ENCODE measurements at regions not wholly inside any gene's neighbourhood (a gene's known extent, or its start where the extent isn't known, plus 50 kb on each side); places are given as distances from the start of the nearest gene placed in this dataset.

- no peak for DNase-seq
Observed at GRCh38 chr1:182293119-182293589, 98.4 kb downstream of the GLUL start.

DNA sequence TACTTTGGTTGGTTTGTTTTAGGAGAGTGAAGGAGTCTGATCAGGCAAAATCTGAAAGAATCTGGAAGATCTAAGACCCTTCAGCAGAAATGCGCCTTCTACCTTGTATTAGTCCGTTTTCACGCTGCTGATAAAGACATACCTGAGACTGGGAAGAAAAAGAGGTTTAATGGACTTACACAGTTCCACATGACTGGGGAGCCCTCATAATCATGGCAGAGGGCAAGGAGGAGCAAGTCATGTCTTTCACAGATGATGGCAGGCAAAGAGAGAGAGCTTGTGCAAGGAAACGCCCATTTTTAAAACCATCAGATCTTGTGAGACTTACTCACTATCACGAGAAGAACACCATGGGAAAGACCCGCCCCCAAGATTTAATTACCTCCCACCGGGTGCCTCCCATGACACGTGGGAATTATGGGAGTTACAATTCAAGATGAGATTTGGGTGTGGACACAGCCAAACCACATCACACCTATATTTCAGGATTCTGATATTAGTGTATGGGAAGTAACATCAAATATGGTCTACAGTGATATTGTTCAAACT, 99.3 kb downstream of the GLUL start:
- DNase-seq, result no peak

DNA sequence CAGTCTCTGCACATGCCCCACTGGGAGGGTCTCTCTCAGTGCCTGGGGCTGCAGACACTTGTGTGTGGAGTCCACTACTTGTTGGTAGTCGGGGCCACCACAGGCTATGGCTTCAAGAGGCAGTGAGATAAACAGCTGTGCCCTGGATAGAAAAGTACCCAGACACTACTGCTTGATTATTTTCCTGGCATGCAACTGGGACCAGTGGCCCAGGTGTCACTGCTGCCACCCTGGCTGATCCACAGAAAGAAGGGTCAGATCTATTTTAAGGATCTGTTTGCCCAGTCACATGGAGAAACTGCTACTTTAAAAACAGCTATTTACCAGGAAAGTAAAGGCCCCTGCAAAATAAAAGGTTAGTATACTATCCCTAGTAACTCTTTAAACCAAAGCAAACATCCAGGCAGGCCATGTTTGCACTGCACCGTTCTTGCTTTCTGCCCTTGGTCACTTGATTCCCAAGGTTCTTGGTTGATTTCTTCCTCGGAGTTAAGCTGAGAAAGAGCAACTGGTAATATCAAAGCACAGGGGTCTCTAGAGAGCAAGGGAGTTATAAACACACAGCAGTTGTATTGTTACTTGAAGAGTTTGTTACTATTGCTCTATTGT, 99.9 kb downstream of the GLUL start:
- no peak for DNase-seq

GRCh38 chr1:182288749-182289604, 102.6 kb downstream of the GLUL start:
- no peak for DNase-seq

DNA sequence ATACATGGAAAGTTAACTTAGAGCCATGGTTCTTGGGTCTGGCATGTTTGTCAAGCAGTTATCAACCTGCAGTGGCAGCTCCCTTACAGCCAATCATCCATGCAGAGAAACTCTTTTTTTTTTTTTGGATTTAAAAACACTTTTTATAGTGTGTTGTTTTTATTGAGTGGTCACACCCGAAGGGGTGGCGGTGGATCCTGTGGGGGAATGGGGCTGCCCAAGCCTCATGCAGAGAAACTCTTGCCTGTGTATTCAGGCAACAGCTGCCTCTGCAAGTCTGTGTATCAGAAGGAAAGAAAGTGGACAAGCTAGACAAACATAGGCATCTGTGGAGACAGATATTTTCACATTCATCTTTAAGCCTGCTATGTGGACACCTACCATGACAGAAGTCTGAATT, 104.8 kb downstream of the GLUL start:
- no peak for DNase-seq

GRCh38 chr1:182283746-182284544, 107.6 kb downstream of the GLUL start:
- DNase-seq, result no peak

DNA sequence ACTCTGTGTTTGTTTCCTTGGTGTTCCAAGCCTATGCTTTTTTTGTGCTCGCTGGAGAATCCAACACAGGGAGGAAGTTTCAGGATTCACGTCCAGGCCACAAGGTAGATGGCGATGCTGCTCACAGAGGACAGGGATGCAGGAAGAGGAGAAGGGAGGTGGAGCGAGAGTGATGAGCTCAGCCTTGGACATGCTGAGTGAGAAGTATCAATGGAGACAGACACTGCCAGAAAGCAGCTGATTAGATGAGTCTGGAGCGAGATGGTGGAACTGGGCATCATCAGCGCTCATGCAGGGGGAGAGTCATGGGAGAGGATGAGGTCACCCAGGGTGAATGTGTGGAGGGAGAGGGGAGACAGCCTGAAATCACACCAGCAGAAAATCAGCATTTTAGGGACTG, 110.0 kb downstream of the GLUL start:
- DNase-seq, result no peak

GRCh38 chr1:182280504-182280900, 111.1 kb downstream of the GLUL start:
- no peak for DNase-seq

GRCh38 chr1:182279724-182280503, 111.7 kb downstream of the GLUL start:
- DNase-seq, result no peak

GRCh38 chr1:182279302-182279701, 112.3 kb downstream of the GLUL start:
- no peak for DNase-seq

DNA sequence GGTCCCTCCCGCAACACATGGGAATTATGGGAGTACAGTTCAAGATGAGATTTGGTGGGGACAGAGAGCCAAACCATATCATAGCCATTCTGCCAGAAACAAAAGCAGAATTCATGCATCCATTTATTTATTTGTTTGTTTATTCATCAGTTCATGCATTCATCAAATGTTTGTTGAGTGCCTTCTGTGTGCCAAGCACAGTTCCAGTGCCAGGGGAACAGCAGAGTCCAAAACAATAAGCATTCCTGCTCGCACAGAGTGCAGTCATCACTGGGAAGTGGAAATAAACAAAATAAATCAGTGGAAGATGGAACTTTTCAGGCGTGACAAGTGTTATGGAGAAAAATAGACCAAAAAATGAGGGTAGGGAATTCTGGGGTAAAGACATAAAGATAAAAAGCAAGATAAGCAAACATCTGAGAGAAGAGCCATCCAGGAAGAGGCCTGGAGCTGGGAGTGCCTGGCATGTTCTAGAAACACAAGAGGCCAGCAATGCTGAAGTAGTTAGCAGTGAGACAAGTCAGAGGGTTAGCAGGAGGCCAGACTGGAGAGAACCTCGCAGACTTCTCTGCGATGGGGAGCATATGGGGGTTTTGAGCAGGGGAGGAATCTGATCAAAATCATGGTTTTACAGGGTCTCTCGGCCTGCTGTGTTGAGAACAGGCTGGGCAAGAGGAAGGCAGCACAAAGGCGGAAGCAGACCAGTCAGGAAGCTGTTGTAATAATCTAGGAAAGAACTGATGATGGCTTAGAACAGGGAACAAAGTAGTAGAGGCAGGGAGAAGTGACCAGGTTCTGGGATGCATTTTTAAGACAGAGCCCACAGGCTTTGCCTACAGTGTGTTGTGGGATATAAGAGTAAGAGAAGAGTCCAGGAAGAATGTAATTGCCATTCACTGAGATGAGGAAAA, 113.2 kb downstream of the GLUL start:
- no peak for DNase-seq

DNA sequence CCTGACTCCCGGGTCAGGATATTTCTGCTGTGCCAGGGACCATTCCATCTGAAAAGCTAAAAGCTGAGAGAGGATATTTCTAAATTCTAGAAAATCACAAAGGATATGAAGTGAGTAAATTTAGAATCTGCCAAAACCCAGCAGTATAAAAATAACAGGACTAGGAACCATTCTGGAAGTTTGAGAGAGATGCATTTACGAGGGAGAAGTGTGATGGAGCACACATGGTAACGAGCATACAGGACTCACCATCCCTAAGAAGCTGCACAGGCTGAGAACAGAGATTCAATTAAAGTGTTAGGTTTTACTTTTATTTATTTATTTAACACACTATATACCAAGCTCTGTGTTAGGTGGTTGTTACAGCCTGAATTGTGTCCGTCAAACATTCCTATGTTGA, 116.3 kb downstream of the GLUL start:
- DNase-seq, result no peak

DNA sequence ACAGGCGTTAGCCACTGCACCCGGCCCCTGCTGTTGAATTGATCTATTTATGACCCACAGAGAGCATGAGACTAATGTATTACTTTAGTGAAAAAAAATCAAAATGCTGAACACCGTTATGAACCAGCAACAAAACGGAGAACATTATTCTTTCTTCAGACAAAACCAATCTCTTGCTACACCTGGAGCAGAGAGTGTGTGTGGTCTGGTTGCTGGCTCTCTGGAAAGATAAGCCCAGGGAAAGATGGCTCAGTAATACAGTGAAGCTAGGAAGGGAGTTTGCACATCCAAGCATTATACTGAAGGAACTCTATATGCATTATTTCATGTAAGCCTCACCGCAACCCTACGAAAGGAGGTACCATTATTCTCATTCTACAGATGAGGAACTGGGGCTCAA, 117.0 kb downstream of the GLUL start:
- no peak for DNase-seq

DNA sequence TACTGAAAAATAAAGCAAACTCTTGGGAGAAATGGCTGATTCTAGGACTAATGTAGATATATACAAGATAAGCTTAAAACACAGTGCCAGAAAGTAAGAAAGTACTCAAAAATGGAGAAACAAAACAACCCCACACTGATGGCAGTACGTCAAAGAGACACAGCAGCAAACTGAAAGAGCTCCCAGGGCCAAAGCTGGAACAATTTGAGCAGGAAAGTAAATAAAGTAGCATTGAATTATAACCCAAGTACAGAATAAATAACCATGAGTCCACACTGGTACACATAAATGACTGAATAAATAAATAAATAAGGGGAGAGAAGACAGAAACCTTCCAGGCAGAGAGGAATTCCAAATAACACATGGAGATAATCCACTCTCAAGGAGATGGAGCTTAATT, 120.9 kb downstream of the GLUL start:
- no peak for DNase-seq

- no peak for DNase-seq
Observed at GRCh38 chr1:182269097-182269496, 122.5 kb downstream of the GLUL start.

DNA sequence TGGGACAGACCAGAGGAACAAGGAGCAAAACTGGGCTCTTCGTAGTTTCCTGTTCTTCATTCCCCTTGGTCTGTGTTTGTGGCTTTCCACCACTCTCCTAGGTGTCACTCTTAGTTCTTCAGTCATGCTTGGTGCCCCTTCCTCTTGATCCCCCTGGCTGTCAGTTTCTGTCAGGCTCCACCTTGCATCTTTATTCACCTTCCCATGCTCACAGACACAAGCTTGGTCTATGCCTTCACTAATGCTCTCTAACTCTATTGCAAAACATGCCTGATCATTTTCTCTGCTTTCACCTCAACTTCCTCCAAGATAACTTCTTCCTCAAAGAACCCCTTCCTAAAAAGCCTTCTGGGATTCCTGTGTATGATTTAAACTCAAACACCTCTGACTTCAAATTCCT, 122.9 kb downstream of the GLUL start:
- no peak for DNase-seq

- DNase-seq, result no peak
Observed at GRCh38 chr1:182264185-182264584, 127.4 kb downstream of the GLUL start.

DNA sequence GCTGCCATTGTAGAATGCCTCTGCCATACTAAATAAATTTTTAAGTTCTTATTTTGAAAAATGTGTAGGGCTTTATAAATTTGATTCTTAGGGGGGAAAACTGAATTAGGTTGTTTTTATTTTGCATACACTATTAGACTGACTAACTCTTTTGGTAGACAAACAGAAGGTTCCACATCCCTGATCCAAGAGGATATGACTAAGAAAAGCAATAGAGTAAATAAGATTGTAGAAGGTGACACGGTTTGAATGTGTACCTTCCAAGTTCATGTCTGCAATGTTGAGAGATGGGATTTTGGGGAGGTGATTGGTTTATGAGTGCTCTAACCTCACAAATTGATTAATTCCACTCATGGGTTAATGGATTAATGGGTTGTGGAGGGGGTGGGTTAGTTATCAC, 127.9 kb downstream of the GLUL start:
- no peak for DNase-seq

GRCh38 chr1:182262425-182262824, 129.2 kb downstream of the GLUL start:
- DNase-seq, result no peak

GRCh38 chr1:182261655-182262054, 129.9 kb downstream of the GLUL start:
- DNase-seq, result no peak

DNA sequence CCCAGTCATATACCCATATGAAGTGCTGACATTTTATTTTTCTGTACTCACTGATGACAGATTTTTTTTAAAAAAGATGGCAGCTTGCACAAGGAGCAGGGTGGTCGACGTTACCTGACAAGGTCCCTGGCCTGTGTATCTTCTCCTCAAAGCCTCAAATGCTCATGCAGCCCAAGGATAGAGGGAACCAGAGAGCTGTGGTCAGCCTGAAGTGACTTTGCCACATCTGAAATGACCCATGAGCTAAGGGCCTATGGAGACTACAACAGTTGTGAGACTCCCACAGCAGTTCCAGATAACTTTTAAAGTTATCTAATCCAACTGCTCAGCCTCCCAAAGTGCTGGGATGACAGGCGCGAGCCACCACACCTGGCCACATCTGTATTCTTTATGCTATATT, 131.1 kb downstream of the GLUL start:
- DNase-seq, result no peak

Measured in CD4-positive, alpha-beta T cell treated with Interferon gamma for 1 hour (primary cell).